C4-2B (cell line): ENCODE measurements at regions not wholly inside any gene's neighbourhood (a gene's known extent, or its start where the extent isn't known, plus 50 kb on each side); places are given as distances from the start of the nearest gene placed in this dataset.

Source experiments
- ZFX ChIP-seq: fragments of 450-650 bp; IDR thresholded peaks from 2 replicates; pipeline ENCODE4 v1.6.1; 2017
- TF ChIP-seq, protein P1 (sequence below): fragments of 450-650 bp; conservative IDR thresholded peaks from 2 replicates; pipeline ENCODE4 v1.5.1; 2017; ENCODE audit warnings: mild to moderate bottlenecking

DNA sequence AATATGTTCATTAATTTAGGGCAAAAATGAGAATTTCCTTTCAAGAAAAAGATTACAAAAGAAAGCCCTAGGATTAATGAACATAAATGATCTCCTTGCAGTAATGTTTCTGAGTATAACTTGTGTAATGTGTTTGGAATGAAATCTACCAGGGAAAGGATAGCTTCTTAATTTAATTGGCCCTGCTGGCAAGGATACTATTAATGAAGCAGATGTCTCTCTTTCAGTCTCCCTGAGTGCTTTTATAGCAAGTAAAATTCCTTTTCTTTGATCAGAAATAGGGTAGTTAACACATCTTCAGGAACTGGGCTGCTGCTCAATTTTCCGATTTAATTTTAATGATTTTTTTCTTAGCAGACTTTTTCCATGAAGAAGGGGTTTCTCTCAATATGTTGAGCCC lies 379.4 kb upstream of the PDE3A start:
- TF ChIP-seq ZFX: no peak
- TF ChIP-seq, protein P1, sequence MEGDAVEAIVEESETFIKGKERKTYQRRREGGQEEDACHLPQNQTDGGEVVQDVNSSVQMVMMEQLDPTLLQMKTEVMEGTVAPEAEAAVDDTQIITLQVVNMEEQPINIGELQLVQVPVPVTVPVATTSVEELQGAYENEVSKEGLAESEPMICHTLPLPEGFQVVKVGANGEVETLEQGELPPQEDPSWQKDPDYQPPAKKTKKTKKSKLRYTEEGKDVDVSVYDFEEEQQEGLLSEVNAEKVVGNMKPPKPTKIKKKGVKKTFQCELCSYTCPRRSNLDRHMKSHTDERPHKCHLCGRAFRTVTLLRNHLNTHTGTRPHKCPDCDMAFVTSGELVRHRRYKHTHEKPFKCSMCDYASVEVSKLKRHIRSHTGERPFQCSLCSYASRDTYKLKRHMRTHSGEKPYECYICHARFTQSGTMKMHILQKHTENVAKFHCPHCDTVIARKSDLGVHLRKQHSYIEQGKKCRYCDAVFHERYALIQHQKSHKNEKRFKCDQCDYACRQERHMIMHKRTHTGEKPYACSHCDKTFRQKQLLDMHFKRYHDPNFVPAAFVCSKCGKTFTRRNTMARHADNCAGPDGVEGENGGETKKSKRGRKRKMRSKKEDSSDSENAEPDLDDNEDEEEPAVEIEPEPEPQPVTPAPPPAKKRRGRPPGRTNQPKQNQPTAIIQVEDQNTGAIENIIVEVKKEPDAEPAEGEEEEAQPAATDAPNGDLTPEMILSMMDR: no peak
